ENCODE measurements at regions not wholly inside any gene's neighbourhood (a gene's known extent, or its start where the extent isn't known, plus 50 kb on each side); places are given as distances from the start of the nearest gene placed in this dataset.
"Not testable (repeated sequence)": the region's sequence is repeated elsewhere in the genome, so short reads cannot be mapped to it uniquely, and the experiment has no call there.

- no peaks in the 10 kb centered on the region for H3K9me3 Mint-ChIP-seq
- ATAC-seq (ENCODE audit: low read depth) (no peak), DNase-seq (peak; percentile 28)
- peaks cover 17% of the 10 kb centered on the region for H3K27me3 Mint-ChIP-seq
- POLR2A ChIA-PET: interaction anchor here (1.0 kb wide), 1 partner anchor 52 kb away, joined by 4 read pairs; no protein-coding TSS in a partner anchor
- peaks cover 37% of the 10 kb centered on the region for H3K4me1 Mint-ChIP-seq
- H3K27ac Mint-ChIP-seq: no peak overlapping the region
- H3K36me3 Mint-ChIP-seq: no peaks in the 10 kb centered on the region
- peak overlapping the region; percentile 77 for H3K4me3 Mint-ChIP-seq
Observed at GRCh38 chr15:99451484-99451883, 114.3 kb upstream of the MEF2A start.

GRCh38 chr15:99452010-99452409, 113.8 kb upstream of the MEF2A start:
- H3K4me3 Mint-ChIP-seq: no peak overlapping the region
- no peak overlapping the region for H3K27ac Mint-ChIP-seq
- H3K4me1 Mint-ChIP-seq: peaks cover 37% of the 10 kb centered on the region
- H3K36me3 Mint-ChIP-seq: no peaks in the 10 kb centered on the region
- DNase-seq (no peak), ATAC-seq (ENCODE audit: low read depth) (no peak)
- H3K27me3 Mint-ChIP-seq: peaks cover 17% of the 10 kb centered on the region
- no peaks in the 10 kb centered on the region for H3K9me3 Mint-ChIP-seq
- POLR2A ChIA-PET: no interaction called here

GRCh38 chr15:99452728-99453636, 112.8 kb upstream of the MEF2A start:
- peaks cover 13% of the 10 kb centered on the region for H3K27me3 Mint-ChIP-seq
- DNase-seq (peak; percentile 42), ATAC-seq (ENCODE audit: low read depth) (no peak)
- H3K9me3 Mint-ChIP-seq: no peaks in the 10 kb centered on the region
- H3K4me1 Mint-ChIP-seq: peaks cover 36% of the 10 kb centered on the region
- H3K27ac Mint-ChIP-seq: peak overlapping the region; percentile 9
- no peaks in the 10 kb centered on the region for H3K36me3 Mint-ChIP-seq
- no peak overlapping the region for H3K4me3 Mint-ChIP-seq
- POLR2A ChIA-PET: no interaction called here

- peaks cover 35% of the 10 kb centered on the region for H3K4me1 Mint-ChIP-seq
- peak overlapping the region; percentile 9 for H3K27ac Mint-ChIP-seq
- peaks cover under 1% of the 10 kb centered on the region for H3K9me3 Mint-ChIP-seq
- POLR2A ChIA-PET: no interaction called here
- no peak for ATAC-seq (ENCODE audit: low read depth)
- H3K27me3 Mint-ChIP-seq: peaks cover 8% of the 10 kb centered on the region
- no peak for DNase-seq
- no peaks in the 10 kb centered on the region for H3K36me3 Mint-ChIP-seq
- H3K4me3 Mint-ChIP-seq: no peak overlapping the region
Observed at GRCh38 chr15:99453637-99454030, 112.2 kb upstream of the MEF2A start.

- POLR2A ChIA-PET: no interaction called here
- Mint-ChIP-seq H3K27ac (no peak overlapping the region), H3K4me3 (no peak overlapping the region), H3K36me3 (no peaks in the 10 kb centered on the region), H3K9me3 (peaks cover 2% of the 10 kb centered on the region), H3K4me1 (peaks cover 34% of the 10 kb centered on the region), H3K27me3 (peaks cover 8% of the 10 kb centered on the region)
- DNase-seq: peak; percentile 18
- no peak for ATAC-seq (ENCODE audit: low read depth)
Observed at GRCh38 chr15:99454107-99454809, 111.5 kb upstream of the MEF2A start.

GRCh38 chr15:99454941-99455788, 110.6 kb upstream of the MEF2A start:
- Mint-ChIP-seq H3K36me3 (no peaks in the 10 kb centered on the region), H3K27ac (no peak overlapping the region), H3K4me1 (peaks cover 28% of the 10 kb centered on the region), H3K9me3 (peaks cover 5% of the 10 kb centered on the region), H3K27me3 (peaks cover 4% of the 10 kb centered on the region), H3K4me3 (no peak overlapping the region)
- ATAC-seq (ENCODE audit: low read depth): no peak
- DNase-seq: no peak
- POLR2A ChIA-PET: interaction anchor here (0.7 to 0.8 kb wide), 3 partner anchors 23 to 111 kb away, joined by 3 to 6 read pairs (median 4); no protein-coding TSS in a partner anchor

GRCh38 chr15:99455789-99456160, 110.0 kb upstream of the MEF2A start:
- DNase-seq (no peak), ATAC-seq (ENCODE audit: low read depth) (no peak)
- Mint-ChIP-seq H3K4me1 (peaks cover 21% of the 10 kb centered on the region), H3K4me3 (no peak overlapping the region), H3K27ac (no peak overlapping the region), H3K9me3 (peaks cover 5% of the 10 kb centered on the region), H3K36me3 (no peaks in the 10 kb centered on the region), H3K27me3 (peaks cover 2% of the 10 kb centered on the region)
- POLR2A ChIA-PET: interaction anchor here (0.7 to 0.8 kb wide), 3 partner anchors 22 to 111 kb away, joined by 3 to 6 read pairs (median 4); no protein-coding TSS in a partner anchor

GRCh38 chr15:99464137-99464536, 101.6 kb upstream of the MEF2A start:
- no peak for DNase-seq
- Mint-ChIP-seq H3K27ac (no peak overlapping the region), H3K36me3 (peaks cover 5% of the 10 kb centered on the region), H3K9me3 (peaks cover 15% of the 10 kb centered on the region), H3K4me1 (no peaks in the 10 kb centered on the region), H3K4me3 (no peak overlapping the region), H3K27me3 (no peaks in the 10 kb centered on the region)
- ATAC-seq (ENCODE audit: low read depth): no peak
- POLR2A ChIA-PET: no interaction called here

- POLR2A ChIA-PET: interaction anchor here (1.3 kb wide), 1 partner anchor 14 kb away, joined by 3 read pairs; no protein-coding TSS in a partner anchor
- H3K27ac Mint-ChIP-seq: no peak overlapping the region
- DNase-seq (no peak), ATAC-seq (ENCODE audit: low read depth) (no peak)
- peaks cover 5% of the 10 kb centered on the region for H3K4me1 Mint-ChIP-seq
- no peak overlapping the region for H3K4me3 Mint-ChIP-seq
- H3K9me3 Mint-ChIP-seq: peaks cover 12% of the 10 kb centered on the region
- peaks cover 3% of the 10 kb centered on the region for H3K27me3 Mint-ChIP-seq
- peaks cover 5% of the 10 kb centered on the region for H3K36me3 Mint-ChIP-seq
Observed at GRCh38 chr15:99466701-99467337, 99.0 kb upstream of the MEF2A start.

- DNase-seq (no peak), ATAC-seq (ENCODE audit: low read depth) (no peak)
- H3K27ac Mint-ChIP-seq: no peak overlapping the region
- H3K27me3 Mint-ChIP-seq: peaks cover 6% of the 10 kb centered on the region
- H3K4me1 Mint-ChIP-seq: peaks cover 5% of the 10 kb centered on the region
- H3K36me3 Mint-ChIP-seq: peaks cover 5% of the 10 kb centered on the region
- H3K9me3 Mint-ChIP-seq: peaks cover 8% of the 10 kb centered on the region
- H3K4me3 Mint-ChIP-seq: no peak overlapping the region
- POLR2A ChIA-PET: interaction anchor here (1.0 to 1.3 kb wide), 2 partner anchors 13 to 28 kb away, joined by 3 to 4 read pairs; no protein-coding TSS in a partner anchor
Observed at GRCh38 chr15:99467338-99467720, 98.5 kb upstream of the MEF2A start.

- H3K4me1 Mint-ChIP-seq: peaks cover 11% of the 10 kb centered on the region
- no peak overlapping the region for H3K4me3 Mint-ChIP-seq
- H3K36me3 Mint-ChIP-seq: peaks cover 5% of the 10 kb centered on the region
- ATAC-seq (ENCODE audit: low read depth) (no peak), DNase-seq (no peak)
- peaks cover 10% of the 10 kb centered on the region for H3K27me3 Mint-ChIP-seq
- H3K9me3 Mint-ChIP-seq: peaks cover 5% of the 10 kb centered on the region
- POLR2A ChIA-PET: interaction anchor here (1.0 to 1.3 kb wide), 2 partner anchors 12 to 27 kb away, joined by 3 to 4 read pairs; no protein-coding TSS in a partner anchor
- H3K27ac Mint-ChIP-seq: no peak overlapping the region
Observed at GRCh38 chr15:99467853-99468464, 97.8 kb upstream of the MEF2A start.

- peaks cover 22% of the 10 kb centered on the region for H3K4me1 Mint-ChIP-seq
- POLR2A ChIA-PET; ATAC-seq (ENCODE audit: low read depth); H3K36me3 Mint-ChIP-seq; H3K27ac Mint-ChIP-seq; H3K4me3 Mint-ChIP-seq; H3K9me3 Mint-ChIP-seq; H3K27me3 Mint-ChIP-seq; DNase-seq: not testable (repeated sequence)
Observed at GRCh38 chr15:99470204-99470603, 95.6 kb upstream of the MEF2A start.
